RWPE2 (cell line): ENCODE measurements at regions not wholly inside any gene's neighbourhood (a gene's known extent, or its start where the extent isn't known, plus 50 kb on each side); places are given as distances from the start of the nearest gene placed in this dataset.

Source experiments
- ATAC-seq: fragments of 200-7000 bp; cut with Tn5 transposase; 3 replicates; pipeline ENCODE4 v1.9.1; 2021; ENCODE audit warnings: low read depth
- DNase-seq: peaks from one replicate; pipeline ENCODE4 v3.0.0-alpha.2; 2020; ENCODE audit warnings: low spot score
- H3K27ac ChIP-seq: fragments of 450-650 bp; 2 replicates; pipeline ENCODE4 v1.5.1; 2017; ENCODE audit warnings: mild to moderate bottlenecking; ENCODE audit not compliant: poor library complexity, severe bottlenecking
- H3K27me3 ChIP-seq: fragments of 250-450 bp; sonication (Bioruptor Pico); 2 replicates; pipeline ENCODE4 v1.5.1; 2021; ENCODE audit warnings: mild to moderate bottlenecking, moderate library complexity; ENCODE audit not compliant: insufficient read depth, poor library complexity, severe bottlenecking
- H3K36me3 ChIP-seq: fragments of 250-450 bp; sonication (Bioruptor Pico); 2 replicates; pipeline ENCODE4 v1.5.1; 2020; ENCODE audit warnings: low read depth, mild to moderate bottlenecking, moderate library complexity
- H3K4me1 ChIP-seq: fragments of 250-450 bp; sonication (Bioruptor Pico); 2 replicates; pipeline ENCODE4 v1.5.1; 2021; ENCODE audit warnings: mild to moderate bottlenecking, moderate library complexity; ENCODE audit not compliant: insufficient read depth, poor library complexity, severe bottlenecking
- H3K4me3 ChIP-seq: fragments of 250-450 bp; sonication (Bioruptor Pico); 2 replicates; pipeline ENCODE4 v1.5.1; 2021; ENCODE audit warnings: mild to moderate bottlenecking, moderate library complexity; ENCODE audit not compliant: severe bottlenecking
- H3K9me3 ChIP-seq: fragments of 250-450 bp; sonication (Bioruptor Pico); 2 replicates; pipeline ENCODE4 v1.5.1; 2021; ENCODE audit warnings: mild to moderate bottlenecking, moderate library complexity; ENCODE audit not compliant: severe bottlenecking
- TF ChIP-seq, protein P1 (sequence below): fragments of 450-650 bp; IDR thresholded peaks from one replicate; pipeline ENCODE4 v1.5.1; 2017; ENCODE audit warnings: mild to moderate bottlenecking, moderate library complexity; ENCODE audit not compliant: poor library complexity, severe bottlenecking

- Histone ChIP-seq H3K27me3 (no peaks in the 10 kb centered on the region), H3K9me3 (no peaks in the 10 kb centered on the region), H3K4me3 (no peak overlapping the region), H3K36me3 (no peaks in the 10 kb centered on the region), H3K4me1 (no peaks in the 10 kb centered on the region), H3K27ac (no peak overlapping the region)
- ATAC-seq (no peak), DNase-seq (no peak)
- TF ChIP-seq, protein P1, sequence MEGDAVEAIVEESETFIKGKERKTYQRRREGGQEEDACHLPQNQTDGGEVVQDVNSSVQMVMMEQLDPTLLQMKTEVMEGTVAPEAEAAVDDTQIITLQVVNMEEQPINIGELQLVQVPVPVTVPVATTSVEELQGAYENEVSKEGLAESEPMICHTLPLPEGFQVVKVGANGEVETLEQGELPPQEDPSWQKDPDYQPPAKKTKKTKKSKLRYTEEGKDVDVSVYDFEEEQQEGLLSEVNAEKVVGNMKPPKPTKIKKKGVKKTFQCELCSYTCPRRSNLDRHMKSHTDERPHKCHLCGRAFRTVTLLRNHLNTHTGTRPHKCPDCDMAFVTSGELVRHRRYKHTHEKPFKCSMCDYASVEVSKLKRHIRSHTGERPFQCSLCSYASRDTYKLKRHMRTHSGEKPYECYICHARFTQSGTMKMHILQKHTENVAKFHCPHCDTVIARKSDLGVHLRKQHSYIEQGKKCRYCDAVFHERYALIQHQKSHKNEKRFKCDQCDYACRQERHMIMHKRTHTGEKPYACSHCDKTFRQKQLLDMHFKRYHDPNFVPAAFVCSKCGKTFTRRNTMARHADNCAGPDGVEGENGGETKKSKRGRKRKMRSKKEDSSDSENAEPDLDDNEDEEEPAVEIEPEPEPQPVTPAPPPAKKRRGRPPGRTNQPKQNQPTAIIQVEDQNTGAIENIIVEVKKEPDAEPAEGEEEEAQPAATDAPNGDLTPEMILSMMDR = no peak
These were observed 63.3 kb downstream of the HDGFL1 start for GRCh38 chr6:22632581-22633145.

DNA sequence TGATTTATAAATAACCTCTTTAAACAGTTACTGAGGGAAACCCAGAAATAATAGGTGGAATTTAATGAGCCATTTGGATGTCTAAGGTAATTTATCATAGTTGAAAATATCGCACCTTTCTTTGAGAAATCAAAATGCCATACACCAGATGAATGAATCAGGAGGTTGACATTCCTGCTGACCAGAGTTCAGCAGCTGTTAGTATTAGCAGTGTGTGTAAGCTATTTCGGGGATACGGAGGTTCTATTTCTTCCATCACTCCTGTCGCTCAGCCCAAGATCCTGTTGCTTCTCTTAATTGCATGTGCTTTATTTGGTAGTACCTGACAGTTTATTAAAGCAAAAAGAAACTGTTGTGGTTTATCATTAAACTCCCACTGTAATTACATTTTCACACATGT is 67.1 kb downstream of the HDGFL1 start:
- TF ChIP-seq, protein P1 = no peak
- no peak overlapping the region for H3K4me3 ChIP-seq
- no peaks in the 10 kb centered on the region for H3K9me3 ChIP-seq
- H3K27ac ChIP-seq = no peak overlapping the region
- no peaks in the 10 kb centered on the region for H3K27me3 ChIP-seq
- no peaks in the 10 kb centered on the region for H3K36me3 ChIP-seq
- DNase-seq (no peak), ATAC-seq (no peak)
- H3K4me1 ChIP-seq = no peaks in the 10 kb centered on the region

GRCh38 chr6:22637782-22638181 is 68.4 kb downstream of the HDGFL1 start:
- Histone ChIP-seq H3K4me3 (no peak overlapping the region), H3K4me1 (no peaks in the 10 kb centered on the region), H3K27me3 (no peaks in the 10 kb centered on the region), H3K9me3 (no peaks in the 10 kb centered on the region), H3K36me3 (no peaks in the 10 kb centered on the region), H3K27ac (no peak overlapping the region)
- TF ChIP-seq, protein P1 = no peak
- DNase-seq (no peak), ATAC-seq (no peak)

DNA sequence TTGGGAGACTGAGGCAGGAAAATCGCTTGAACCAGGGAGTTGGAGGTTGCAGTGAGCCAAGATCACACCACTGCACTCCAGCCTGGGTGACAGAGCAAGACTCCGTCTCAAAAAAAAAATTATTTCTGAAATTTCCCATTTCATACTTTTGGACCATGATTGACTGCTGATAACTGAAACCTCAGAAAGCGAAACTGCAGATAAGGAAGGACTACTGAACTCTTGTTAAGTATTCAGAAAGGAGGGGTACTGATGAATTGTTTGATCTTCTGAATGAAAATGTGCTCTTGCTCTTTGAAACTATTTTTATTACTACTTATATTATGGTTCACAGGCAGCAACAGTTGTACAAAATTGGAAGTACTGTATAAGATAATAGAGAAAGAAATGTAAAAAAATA is 69.0 kb downstream of the HDGFL1 start:
- TF ChIP-seq, protein P1 = no peak
- no peaks in the 10 kb centered on the region for H3K4me1 ChIP-seq
- DNase-seq (no peak), ATAC-seq (no peak)
- H3K9me3 ChIP-seq = no peaks in the 10 kb centered on the region
- no peaks in the 10 kb centered on the region for H3K27me3 ChIP-seq
- H3K36me3 ChIP-seq = no peaks in the 10 kb centered on the region
- no peak overlapping the region for H3K4me3 ChIP-seq
- no peak overlapping the region for H3K27ac ChIP-seq

- Histone ChIP-seq H3K36me3 (no peaks in the 10 kb centered on the region), H3K27me3 (no peaks in the 10 kb centered on the region), H3K4me3 (no peak overlapping the region), H3K9me3 (no peaks in the 10 kb centered on the region), H3K4me1 (no peaks in the 10 kb centered on the region), H3K27ac (no peak overlapping the region)
- TF ChIP-seq, protein P1 = no peak
- ATAC-seq (no peak), DNase-seq (no peak)
These were observed 72.9 kb downstream of the HDGFL1 start for GRCh38 chr6:22642254-22642653.
